ENCODE measurements at regions not wholly inside any gene's neighbourhood (a gene's known extent, or its start where the extent isn't known, plus 50 kb on each side); places are given as distances from the start of the nearest gene placed in this dataset.
A peak's percentile ranks its signal among the peaks of the same experiment; 100 is the strongest.
"Not testable (repeated sequence)": the region's sequence is repeated elsewhere in the genome, so short reads cannot be mapped to it uniquely, and the experiment has no call there.

DNA sequence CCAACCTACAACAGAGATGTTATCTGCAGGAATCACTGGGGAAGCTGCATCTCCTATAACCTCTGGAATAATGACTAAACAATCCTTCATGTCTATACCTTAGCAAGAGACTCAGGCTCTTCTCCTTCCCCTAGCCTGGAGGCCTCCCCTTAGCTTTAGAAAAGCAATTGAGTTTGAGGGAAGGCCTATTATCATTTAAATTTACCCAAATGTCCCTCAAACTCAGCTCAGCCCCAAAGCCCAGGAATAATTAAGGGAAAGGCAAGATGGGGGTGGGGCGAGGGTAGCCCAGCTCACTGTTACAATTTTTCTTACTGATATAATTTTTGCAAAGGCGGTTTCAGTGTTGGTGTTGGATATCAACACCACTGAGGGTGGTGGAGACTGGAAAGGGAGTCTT lies 151.4 kb upstream of the EEA1 start:
- DNase-seq (ENCODE audit: low read depth in 2 of 2), result no peak

DNA sequence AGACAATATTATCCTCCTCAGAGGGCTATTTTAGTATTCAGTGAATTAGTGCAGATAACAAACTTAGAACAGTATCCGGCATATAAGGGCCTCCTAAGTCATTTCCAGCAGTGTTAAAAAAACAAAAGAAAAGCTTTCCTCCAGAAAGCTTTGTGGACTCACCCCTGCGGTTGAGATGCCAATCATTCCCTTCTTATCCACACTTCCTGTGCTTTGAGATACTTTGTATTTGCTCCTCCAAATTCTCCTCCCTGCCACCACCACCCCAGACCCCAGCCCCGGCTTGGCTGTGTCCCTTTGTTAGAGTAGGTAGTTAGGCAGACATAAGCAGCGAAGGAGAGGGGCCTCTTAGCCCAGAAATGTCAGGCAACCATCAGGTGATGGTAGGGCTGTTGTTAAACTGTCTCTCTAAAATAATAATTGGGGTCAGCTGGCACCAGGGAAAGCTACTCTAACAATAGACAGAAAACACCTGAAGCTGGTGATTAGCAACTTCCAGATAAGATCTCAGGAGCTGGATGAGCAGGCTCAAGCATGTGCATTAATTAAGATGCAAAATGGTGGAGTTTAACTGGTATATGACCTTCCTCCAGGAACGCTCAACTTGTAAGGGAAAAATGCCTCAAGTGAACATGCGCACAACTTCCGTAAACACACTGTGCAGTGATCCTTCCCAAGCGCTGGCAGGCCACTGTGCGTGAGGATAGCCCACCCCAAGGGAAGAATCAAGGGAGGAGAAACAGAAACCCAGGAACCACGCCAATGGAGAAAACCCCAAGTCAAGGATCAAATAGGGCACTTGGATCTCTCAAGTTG lies 152.1 kb upstream of the EEA1 start:
- no peak for DNase-seq (ENCODE audit: low read depth in 2 of 2)

DNA sequence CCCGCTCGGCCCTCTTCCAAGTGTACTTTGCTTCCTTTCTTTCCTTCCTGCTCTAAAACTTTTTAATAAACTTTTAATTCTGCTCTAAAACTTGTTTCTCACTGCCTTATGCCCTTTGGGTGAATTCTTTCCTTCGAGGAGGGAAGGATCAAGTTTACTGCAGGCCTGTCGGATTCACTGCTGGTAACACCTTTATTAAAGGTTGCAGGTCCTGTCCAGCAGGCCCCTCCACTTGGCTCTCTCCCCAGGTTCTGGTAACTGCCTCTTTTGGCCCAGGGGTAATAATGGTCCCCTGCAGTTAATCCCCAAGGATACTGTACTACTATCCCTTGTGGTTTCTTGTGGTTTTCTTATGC lies 152.7 kb upstream of the EEA1 start:
- DNase-seq (ENCODE audit: low read depth in 2 of 2), result no peak

- DNase-seq (ENCODE audit: low read depth in 2 of 2), result no peak
These were observed 156.5 kb upstream of the EEA1 start for GRCh38 chr12:93085383-93086287.

GRCh38 chr12:93086288-93086727 lies 157.2 kb upstream of the EEA1 start:
- DNase-seq (ENCODE audit: low read depth in 2 of 2), result no peak

DNA sequence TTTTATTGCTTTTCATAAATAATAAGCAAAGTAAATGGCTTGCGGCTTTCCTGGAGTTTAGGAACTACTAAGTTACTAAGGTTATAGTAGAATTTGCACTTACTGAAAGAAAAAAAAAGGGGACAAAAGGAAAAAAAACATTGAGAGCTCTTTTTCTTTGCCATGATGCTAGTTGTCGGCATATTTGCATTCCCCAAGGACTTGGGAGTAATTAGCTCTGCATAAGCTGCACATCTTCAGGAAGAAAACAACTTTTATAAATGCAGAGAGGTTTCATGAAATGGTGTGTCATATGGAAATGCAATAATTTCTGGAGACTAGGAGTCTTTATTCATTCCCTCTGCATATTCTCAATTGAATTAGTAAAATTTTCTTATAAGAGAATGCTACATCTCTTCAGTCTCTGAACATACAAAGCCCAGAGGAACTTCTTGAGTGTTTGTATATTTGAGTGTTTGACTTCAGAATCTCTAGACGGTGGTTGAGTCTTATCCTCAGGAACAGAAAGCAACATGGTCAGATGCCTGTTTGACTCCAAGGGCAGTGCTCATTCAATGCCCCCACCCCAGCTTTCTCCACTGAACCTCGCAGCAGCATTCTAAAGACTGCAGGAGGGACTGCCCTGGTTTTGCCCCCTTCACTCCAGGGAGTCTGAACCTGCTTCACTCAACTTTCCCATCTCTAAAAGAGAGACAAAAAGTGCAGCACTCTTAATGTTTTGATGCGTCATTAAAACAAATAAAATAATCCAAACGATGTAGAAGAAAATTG lies 158.9 kb upstream of the EEA1 start:
- no peak for DNase-seq (ENCODE audit: low read depth in 2 of 2)

GRCh38 chr12:93089805-93090569 lies 160.9 kb upstream of the EEA1 start:
- DNase-seq (ENCODE audit: low read depth in 2 of 2), result no peak

- no peak for DNase-seq (ENCODE audit: low read depth in 2 of 2)
These were observed 161.7 kb upstream of the EEA1 start for GRCh38 chr12:93090731-93091172.

- DNase-seq (ENCODE audit: low read depth in 2 of 2), result no peak
These were observed 163.0 kb upstream of the EEA1 start for GRCh38 chr12:93091886-93092648.

DNA sequence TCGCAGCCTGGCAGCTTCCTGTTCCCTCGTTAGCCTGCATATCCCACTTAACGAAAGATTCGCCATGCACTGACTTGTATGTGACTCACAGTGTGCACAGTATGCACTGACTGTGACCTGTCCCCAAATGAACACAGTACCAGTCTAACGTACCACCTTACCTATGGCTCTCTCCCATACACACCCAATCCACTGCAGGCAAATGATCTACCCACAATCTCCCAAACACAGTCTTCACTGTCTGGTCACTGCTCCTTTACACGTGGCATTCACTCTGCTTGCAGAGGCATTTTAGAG lies 163.5 kb upstream of the EEA1 start:
- DNase-seq (ENCODE audit: low read depth in 2 of 2), result no peak

GRCh38 chr12:93093243-93093642 lies 164.1 kb upstream of the EEA1 start:
- DNase-seq (ENCODE audit: low read depth in 2 of 2), result no peak

- DNase-seq (ENCODE audit: low read depth in 2 of 2), result not testable (repeated sequence)
These were observed 165.1 kb upstream of the EEA1 start for GRCh38 chr12:93094222-93094621.

GRCh38 chr12:93094988-93095737 lies 166.1 kb upstream of the EEA1 start:
- DNase-seq (ENCODE audit: low read depth in 2 of 2), result no peak

DNA sequence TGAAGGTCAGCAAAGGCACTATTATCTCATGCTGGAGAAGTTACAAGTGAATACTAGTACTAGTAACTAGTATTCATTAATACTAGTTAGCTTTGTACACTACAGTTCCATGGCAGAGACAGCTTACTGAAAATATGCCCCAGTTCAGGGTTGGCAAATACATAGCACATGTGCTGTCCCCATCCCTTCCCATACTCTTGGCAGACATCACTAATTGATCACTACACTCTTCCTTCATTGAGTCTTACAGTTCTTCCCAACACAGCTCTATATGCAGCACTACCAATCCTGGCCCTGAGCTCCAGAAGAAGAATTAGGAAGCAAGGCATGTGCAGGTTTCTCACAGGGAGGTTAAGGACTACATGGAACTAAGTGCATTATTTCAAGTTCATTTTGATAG lies 168.3 kb upstream of the EEA1 start:
- no peak for DNase-seq (ENCODE audit: low read depth in 2 of 2)

- peak; percentile 25 to 43 for DNase-seq (ENCODE audit: low read depth in 2 of 2)
These were observed 169.0 kb upstream of the EEA1 start for GRCh38 chr12:93098077-93098476.

DNA sequence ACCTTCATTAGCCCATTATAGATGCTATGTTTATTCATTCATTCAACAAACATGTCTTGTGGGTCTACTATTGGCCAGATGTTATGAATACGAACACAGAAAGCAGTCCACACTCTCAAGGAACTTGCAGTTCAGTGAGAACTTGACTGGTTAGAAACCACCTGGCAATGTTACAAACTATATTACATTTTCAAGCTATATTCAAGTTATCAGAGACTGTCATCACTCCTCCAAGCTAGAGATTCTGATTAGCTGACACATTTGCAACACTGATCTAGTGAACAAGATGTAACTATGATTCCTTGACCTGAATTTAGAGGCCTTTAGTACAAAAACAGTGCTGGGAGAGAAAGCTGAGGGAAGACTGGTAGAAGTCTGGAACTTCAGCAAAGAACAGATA lies 170.7 kb upstream of the EEA1 start:
- no peak for DNase-seq (ENCODE audit: low read depth in 2 of 2)

DNA sequence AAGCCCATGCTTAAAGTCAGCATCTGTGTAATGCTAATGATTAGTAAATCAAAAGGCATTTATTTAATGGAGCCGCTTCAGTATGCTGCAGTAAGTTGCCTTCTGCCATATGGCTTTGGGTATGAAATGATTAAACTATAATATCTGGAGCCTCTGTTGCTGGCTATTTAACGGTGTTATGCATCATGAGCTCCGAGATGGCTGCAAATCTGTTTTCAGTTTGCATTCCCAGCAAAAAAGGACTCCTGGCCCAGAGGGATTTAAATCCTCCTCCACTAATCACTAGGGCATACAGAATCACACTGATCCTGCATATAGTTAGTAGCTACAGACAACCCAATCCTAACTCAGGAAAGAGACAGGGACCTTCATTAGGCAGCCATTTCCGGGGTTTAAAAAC lies 171.5 kb upstream of the EEA1 start:
- no peak for DNase-seq (ENCODE audit: low read depth in 2 of 2)

- no peak for DNase-seq (ENCODE audit: low read depth in 2 of 2)
These were observed 172.3 kb upstream of the EEA1 start for GRCh38 chr12:93101367-93101766.

DNA sequence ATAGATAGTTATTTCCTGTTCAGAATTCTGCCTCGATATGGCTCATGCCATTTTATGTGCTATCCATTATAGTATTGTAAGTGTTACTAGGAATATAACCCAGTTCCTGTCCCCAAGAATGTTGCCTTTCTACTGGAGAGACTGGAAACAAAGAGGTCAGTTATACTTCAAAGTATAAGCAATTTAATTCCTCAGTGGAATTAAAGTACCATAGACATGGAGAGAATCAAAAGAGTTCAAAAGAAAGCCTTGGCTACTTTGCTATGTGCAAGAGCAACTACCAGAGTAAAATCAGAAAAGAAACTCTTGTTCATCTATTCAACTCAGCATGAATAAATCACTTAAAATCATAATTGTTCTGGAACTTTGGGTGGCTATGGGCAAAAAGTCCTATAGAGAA lies 173.2 kb upstream of the EEA1 start:
- no peak for DNase-seq (ENCODE audit: low read depth in 2 of 2)

GRCh38 chr12:93102744-93103143 lies 173.6 kb upstream of the EEA1 start:
- no peak for DNase-seq (ENCODE audit: low read depth in 2 of 2)

Measured in stimulated activated CD4-positive, alpha-beta T cell treated with anti-CD3 and anti-CD28 coated beads, Interleukin-1b, Interleukin-23, amount 100 ng/mL, for 1 hour (primary cell).